Ectodermal cell (in vitro differentiated cells): ENCODE measurements at regions not wholly inside any gene's neighbourhood (a gene's known extent, or its start where the extent isn't known, plus 50 kb on each side); places are given as distances from the start of the nearest gene placed in this dataset.

Experiments
- H3K27ac ChIP-seq: 2 replicates; pipeline ENCODE4 v1.7.0; 2013; ENCODE audit warnings: mild to moderate bottlenecking, low read depth, low read length; ENCODE audit not compliant: insufficient read depth, poor library complexity, severe bottlenecking
- H3K27me3 ChIP-seq: 2 replicates; pipeline ENCODE4 v1.7.0; 2013; ENCODE audit warnings: mild to moderate bottlenecking, low read length; ENCODE audit not compliant: insufficient read depth, control insufficient read depth, poor library complexity, severe bottlenecking
- H3K36me3 ChIP-seq: one replicate; pipeline ENCODE4 v1.7.0; 2013; ENCODE audit warnings: low read length; ENCODE audit not compliant: control insufficient read depth, insufficient read depth
- H3K4me1 ChIP-seq: one replicate; pipeline ENCODE4 v1.7.0; 2013; ENCODE audit warnings: low read length; ENCODE audit not compliant: control insufficient read depth, insufficient read depth
- H3K4me3 ChIP-seq: 2 replicates; pipeline ENCODE4 v1.7.0; 2013; ENCODE audit warnings: low read depth, low read length, control low read depth; ENCODE audit not compliant: insufficient read depth
- H3K9me3 ChIP-seq: 2 replicates; pipeline ENCODE4 v1.7.0; 2013; ENCODE audit warnings: mild to moderate bottlenecking, low read length, moderate library complexity; ENCODE audit not compliant: control insufficient read depth
- WGBS, 2 experiments: methylation state at CpG; one replicate each; pipeline ENCODE4 v1.1.7; 2013; ENCODE audit warnings: missing lambda C conversion rate in 2 of 2; 5-methylcytosine and 5-hydroxymethylcytosine counted together

DNA sequence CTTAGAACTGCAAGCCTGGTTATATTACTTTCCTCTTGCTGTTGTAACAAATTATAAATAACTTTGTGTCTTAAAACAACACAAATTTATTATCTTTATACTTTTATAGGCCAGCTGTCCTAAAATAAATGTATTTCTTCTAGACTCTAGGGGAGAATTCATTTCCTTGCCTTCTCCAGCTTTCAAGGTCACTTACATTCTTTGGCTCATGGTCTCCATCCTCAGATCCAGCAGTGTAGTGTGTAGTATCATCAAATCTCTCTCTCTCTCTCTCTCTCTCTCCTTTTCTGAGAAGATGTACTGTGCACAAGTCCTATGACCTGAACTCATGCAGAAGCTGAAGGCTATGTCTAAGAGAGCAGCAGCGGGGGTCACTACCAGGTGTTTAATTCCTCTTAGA is 1510.6 kb downstream of the MRPL39 start:
- Histone ChIP-seq H3K9me3 (no peaks in the 10 kb centered on the region), H3K36me3 (no peaks in the 10 kb centered on the region), H3K4me3 (no peak overlapping the region), H3K27me3 (no peaks in the 10 kb centered on the region), H3K27ac (no peak overlapping the region), H3K4me1 (no peaks in the 10 kb centered on the region)
- WGBS, 2 experiments = 86 to 88% methylated on average over 1 of the region's 1 CpG

DNA sequence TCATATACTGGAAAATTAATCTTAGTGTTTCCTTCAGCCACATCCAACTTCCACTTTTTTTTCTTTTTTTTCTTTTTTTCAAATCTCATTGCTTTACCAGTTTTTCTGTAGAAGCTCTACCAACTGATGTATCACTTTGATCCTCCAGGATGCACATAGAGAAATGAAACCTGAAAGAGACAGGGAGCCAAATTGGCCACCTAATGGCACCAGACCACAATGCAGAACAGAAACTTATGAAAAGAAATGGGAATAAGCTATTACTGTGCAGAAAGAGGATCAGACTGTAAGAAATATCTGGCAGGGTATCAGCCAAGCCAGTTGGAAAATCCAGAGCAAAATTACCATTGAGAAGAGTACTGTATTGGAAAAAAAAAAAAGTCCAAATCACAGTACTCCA is 1514.2 kb downstream of the MRPL39 start:
- Histone ChIP-seq H3K27ac (no peak overlapping the region), H3K4me3 (no peak overlapping the region), H3K4me1 (no peaks in the 10 kb centered on the region), H3K9me3 (no peaks in the 10 kb centered on the region), H3K27me3 (no peaks in the 10 kb centered on the region), H3K36me3 (no peaks in the 10 kb centered on the region)

DNA sequence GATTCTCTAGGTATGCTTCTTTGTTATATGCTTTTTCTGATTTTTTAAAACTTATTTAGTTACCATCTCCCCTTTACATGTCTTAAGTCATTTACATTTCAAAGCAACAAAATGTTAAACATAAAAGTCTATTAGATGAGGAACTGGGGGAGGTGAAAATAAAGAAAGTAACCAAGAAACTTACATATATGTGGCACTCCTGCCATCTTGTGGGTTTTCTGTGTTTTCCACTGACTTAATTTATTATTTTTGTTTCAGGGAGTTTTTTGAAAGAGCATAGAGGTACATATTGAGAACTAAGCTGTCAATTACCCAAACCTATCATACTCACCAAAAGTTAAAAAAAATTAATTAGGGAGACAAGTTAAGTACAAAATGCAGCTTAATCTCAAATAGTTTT is 1531.1 kb downstream of the MRPL39 start:
- H3K4me1 ChIP-seq = no peaks in the 10 kb centered on the region
- H3K27me3 ChIP-seq = no peaks in the 10 kb centered on the region

DNA sequence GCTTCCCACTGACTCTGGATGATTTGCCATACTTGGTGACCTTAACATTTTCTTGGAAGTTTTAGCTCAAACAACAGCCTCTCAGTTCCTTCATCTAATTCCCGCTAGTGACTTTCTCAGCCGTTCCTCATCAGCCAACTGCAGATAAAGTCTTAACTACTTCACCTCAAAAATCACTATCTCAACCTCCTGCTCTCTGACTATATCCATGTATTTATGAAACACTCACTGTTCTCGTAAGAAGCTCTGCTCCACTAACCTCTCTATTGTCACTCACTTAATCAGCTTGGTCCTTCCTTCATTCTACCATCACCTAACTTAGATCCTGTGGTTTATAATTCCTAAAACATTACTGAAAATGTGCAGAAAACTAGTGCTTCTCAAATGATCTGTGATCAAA is 1551.6 kb downstream of the MRPL39 start:
- Histone ChIP-seq H3K4me1 (no peaks in the 10 kb centered on the region), H3K9me3 (no peaks in the 10 kb centered on the region), H3K27me3 (no peaks in the 10 kb centered on the region), H3K36me3 (no peaks in the 10 kb centered on the region), H3K27ac (no peak overlapping the region), H3K4me3 (no peak overlapping the region)
- 92 to 93% methylated on average over 3 of the region's 3 CpGs for WGBS, 2 experiments

More for the DNA sequence above, 1531.1 kb downstream of the MRPL39 start:
- no peak overlapping the region for H3K27ac ChIP-seq
- H3K36me3 ChIP-seq = no peaks in the 10 kb centered on the region
- H3K9me3 ChIP-seq = no peaks in the 10 kb centered on the region
- H3K4me3 ChIP-seq = no peak overlapping the region

DNA sequence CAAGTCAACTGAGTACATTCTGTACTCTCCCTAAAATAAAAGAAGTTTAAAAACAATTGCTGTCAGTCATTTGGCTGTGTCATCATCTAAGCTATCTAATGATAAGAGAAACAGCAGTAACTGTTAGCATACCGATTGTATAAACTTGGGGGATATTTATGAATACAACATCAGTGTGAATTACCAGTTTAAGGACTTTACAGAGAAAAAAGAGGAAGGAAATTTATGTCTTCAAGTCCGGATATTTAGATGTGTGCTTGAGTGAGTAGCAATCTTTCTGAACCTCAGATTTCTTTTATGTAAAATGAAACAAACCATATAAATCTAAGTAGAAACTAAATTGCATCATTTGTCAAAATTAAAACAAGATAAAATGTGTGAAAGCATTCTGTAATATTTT is 1557.0 kb downstream of the MRPL39 start:
- Histone ChIP-seq H3K27me3 (no peaks in the 10 kb centered on the region), H3K27ac (no peak overlapping the region), H3K36me3 (no peaks in the 10 kb centered on the region), H3K4me3 (no peak overlapping the region), H3K4me1 (no peaks in the 10 kb centered on the region), H3K9me3 (no peaks in the 10 kb centered on the region)
- WGBS, 2 experiments = 88 to 92% methylated on average over 2 of the region's 2 CpGs

DNA sequence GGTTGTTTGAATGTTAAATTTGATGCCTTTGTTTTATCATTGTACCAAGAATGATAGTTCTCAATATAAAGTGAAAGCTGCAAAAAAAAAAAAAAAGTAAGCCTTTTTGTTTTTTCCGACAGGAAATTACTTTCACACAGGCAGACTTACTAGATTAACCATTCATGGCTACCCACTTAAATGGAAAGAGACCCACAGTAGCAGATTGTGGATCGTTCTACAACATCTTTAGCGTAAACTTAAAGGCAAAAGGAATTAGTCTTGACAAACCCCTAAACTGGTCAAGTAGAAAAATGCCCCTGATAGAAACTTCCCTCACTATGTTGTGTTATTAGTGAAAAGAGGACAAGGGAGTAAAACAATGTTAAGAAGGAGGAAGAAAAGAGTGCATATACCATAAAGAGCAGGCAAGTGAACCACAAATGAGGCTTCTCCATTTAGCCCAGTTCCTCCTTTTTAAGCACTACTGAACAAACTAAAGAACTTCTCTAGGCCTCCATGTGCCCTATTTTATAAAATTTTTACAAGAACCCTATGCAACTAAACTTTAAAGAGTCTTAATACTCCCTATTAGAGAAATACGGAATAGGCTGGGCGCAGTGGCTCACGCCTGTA is 1560.3 kb downstream of the MRPL39 start:
- Histone ChIP-seq H3K4me3 (no peak overlapping the region), H3K9me3 (no peaks in the 10 kb centered on the region), H3K4me1 (no peaks in the 10 kb centered on the region), H3K27me3 (no peaks in the 10 kb centered on the region), H3K36me3 (no peaks in the 10 kb centered on the region), H3K27ac (no peak overlapping the region)
- WGBS, 2 experiments = 90 to 97% methylated on average over 6 of the region's 6 CpGs

DNA sequence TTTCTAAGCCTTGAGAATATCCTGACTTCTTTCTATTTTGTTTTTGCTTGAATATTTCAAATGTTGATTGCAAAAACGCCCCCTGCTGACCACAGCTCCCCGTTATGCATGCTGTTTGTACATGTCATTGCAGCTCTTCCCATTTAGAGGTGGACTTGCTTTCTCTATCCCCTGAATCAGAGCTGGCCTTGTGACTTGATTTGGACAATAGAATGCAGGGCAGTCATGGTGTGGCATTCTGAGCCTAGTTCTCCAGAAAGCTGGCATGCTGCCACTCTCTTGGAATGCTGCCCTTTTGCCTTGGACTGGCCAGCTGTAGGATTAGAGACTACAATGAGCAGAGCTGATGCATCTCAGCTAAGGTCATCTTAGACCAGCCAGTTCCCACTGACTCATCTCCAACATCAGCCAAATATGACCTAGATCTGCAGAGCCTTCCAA is 1561.5 kb downstream of the MRPL39 start:
- no peaks in the 10 kb centered on the region for H3K27me3 ChIP-seq
- no peaks in the 10 kb centered on the region for H3K36me3 ChIP-seq
- no peaks in the 10 kb centered on the region for H3K9me3 ChIP-seq
- no peaks in the 10 kb centered on the region for H3K4me1 ChIP-seq
- H3K27ac ChIP-seq = no peak overlapping the region
- no peak overlapping the region for H3K4me3 ChIP-seq
- WGBS, 2 experiments = 24 to 28% methylated on average over 2 of the region's 2 CpGs

DNA sequence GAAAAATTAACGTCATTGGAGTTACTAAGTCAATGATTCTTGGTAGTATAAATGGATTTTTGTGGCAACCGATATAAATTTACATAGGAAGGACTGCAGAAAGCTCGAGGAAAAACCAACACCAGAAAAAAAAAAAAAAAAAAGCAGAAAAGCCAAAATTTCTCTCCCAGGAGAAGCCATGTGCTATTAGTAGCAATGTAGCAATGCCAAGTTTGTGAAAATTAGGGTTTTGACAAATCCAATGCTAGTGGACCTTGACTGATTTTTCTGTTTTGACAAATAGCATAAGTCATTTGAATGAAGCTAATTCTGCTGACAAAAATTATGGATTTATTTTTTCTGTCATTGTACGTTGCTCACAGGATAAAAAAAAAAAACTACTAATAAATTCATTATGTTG is 1561.9 kb downstream of the MRPL39 start:
- no peaks in the 10 kb centered on the region for H3K36me3 ChIP-seq
- H3K9me3 ChIP-seq = no peaks in the 10 kb centered on the region
- H3K27me3 ChIP-seq = no peaks in the 10 kb centered on the region
- no peak overlapping the region for H3K27ac ChIP-seq
- WGBS, 2 experiments = 77 to 80% methylated on average over 2 to 3 of the region's 4 CpGs
- H3K4me1 ChIP-seq = no peaks in the 10 kb centered on the region
- H3K4me3 ChIP-seq = no peak overlapping the region

DNA sequence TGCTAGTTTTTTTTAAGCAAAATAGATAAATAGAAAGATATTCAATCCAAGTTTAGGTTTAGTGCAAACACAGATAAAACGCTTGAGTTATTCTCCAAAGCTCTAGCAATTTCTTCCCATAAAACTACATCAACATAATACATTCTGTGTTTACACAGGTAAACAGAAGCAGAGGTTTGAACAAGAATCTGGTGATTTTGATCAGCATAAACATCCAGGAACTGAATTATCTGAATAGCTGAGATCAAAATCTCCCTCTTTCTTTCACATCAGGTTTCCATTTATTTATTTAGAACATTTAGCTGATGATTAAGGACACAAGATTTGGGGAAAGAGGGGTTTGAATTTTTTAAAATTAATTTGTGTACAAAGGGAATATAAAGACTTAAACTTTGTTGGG is 1564.6 kb downstream of the MRPL39 start:
- no peaks in the 10 kb centered on the region for H3K27me3 ChIP-seq
- no peaks in the 10 kb centered on the region for H3K9me3 ChIP-seq
- no peaks in the 10 kb centered on the region for H3K36me3 ChIP-seq
- WGBS, 2 experiments = 91 to 100% methylated on average over 1 of the region's 1 CpG
- H3K4me1 ChIP-seq = no peaks in the 10 kb centered on the region
- H3K4me3 ChIP-seq = no peak overlapping the region
- H3K27ac ChIP-seq = no peak overlapping the region

DNA sequence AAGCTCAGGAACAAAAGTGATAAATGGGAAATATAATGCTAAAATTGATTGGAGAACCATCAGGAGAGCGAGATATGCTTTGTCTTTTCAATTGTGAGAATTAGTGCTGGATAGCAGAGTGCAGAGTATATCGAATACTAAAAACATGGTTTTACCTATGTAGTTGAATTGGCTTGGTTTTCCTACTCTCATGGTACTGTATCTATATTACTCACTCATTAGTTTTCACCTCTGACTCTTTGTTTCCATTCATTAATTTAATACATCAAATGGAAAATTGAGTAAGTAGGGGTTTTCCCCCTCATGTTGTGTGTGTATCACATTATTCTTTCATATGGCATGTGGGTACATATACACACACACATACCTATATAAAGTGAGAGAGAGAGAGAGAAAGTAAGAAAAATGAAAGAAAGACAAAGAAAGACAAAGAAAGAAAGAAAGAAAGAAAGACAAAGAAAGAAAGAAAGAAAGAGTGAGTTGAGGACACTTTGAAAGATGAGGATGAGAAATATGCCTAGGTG is 1574.5 kb downstream of the MRPL39 start:
- H3K27ac ChIP-seq = no peak overlapping the region
- no peaks in the 10 kb centered on the region for H3K9me3 ChIP-seq
- no peaks in the 10 kb centered on the region for H3K27me3 ChIP-seq
- H3K36me3 ChIP-seq = no peaks in the 10 kb centered on the region
- WGBS, 2 experiments = 29 to 52% methylated on average over 1 to 2 of the region's 2 CpGs
- no peak overlapping the region for H3K4me3 ChIP-seq
- no peaks in the 10 kb centered on the region for H3K4me1 ChIP-seq

DNA sequence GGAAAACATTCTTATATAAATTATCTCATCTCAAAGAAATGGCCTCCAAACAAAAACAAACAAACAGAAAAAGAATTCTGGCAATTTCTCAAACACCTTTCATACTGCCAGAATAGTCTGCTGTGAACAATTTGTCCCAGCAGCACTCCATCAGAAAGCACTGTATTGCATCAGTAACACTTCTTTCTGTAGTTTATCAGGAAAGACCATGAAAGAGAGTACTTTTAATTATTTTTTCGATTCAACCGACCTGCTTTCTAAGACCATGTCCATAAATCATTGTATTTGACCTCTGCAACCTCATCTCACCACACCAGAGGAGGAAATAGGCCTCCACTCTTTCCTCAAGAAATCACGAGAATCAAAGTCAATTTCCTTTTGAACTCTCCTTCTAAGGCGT is 1579.9 kb downstream of the MRPL39 start:
- no peaks in the 10 kb centered on the region for H3K9me3 ChIP-seq
- H3K4me3 ChIP-seq = no peak overlapping the region
- H3K4me1 ChIP-seq = no peaks in the 10 kb centered on the region
- no peaks in the 10 kb centered on the region for H3K36me3 ChIP-seq
- H3K27ac ChIP-seq = no peak overlapping the region
- no peaks in the 10 kb centered on the region for H3K27me3 ChIP-seq
- whole genome bisulfite sequencing, 2 experiments = 91 to 92% methylated on average over 4 of the region's 4 CpGs
